Stimulated activated CD4-positive, alpha-beta T cell treated with anti-CD3 and anti-CD28 coated beads, TNF-alpha, amount 100 ng/mL, for 24 hours (primary cell): ENCODE measurements at regions not wholly inside any gene's neighbourhood (a gene's known extent, or its start where the extent isn't known, plus 50 kb on each side); places are given as distances from the start of the nearest gene placed in this dataset.

Experiments
- DNase-seq, 3 experiments: peaks; one replicate each; pipeline ENCODE4 v3.0.0-alpha.2; 2020; ENCODE audit warnings: low read depth in 3 of 3

GRCh38 chr4:112894951-112895350 is 154.5 kb upstream of the ANK2 start:
- no peak for DNase-seq

- DNase-seq: no peak
These were observed 153.4 kb upstream of the ANK2 start for GRCh38 chr4:112895811-112896608.

- no peak for DNase-seq
These were observed 152.8 kb upstream of the ANK2 start for GRCh38 chr4:112896609-112897190.

GRCh38 chr4:112897543-112897942 is 151.9 kb upstream of the ANK2 start:
- no peak for DNase-seq

GRCh38 chr4:112898357-112899141 is 150.9 kb upstream of the ANK2 start:
- DNase-seq: no peak

GRCh38 chr4:112900416-112900815 is 149.0 kb upstream of the ANK2 start:
- DNase-seq: no peak

- no peak for DNase-seq
These were observed 147.5 kb upstream of the ANK2 start for GRCh38 chr4:112901962-112902411.

- DNase-seq: no peak
These were observed 143.7 kb upstream of the ANK2 start for GRCh38 chr4:112905728-112906127.

GRCh38 chr4:112908511-112908910 is 140.9 kb upstream of the ANK2 start:
- DNase-seq: no peak

GRCh38 chr4:112910109-112910736 is 139.2 kb upstream of the ANK2 start:
- DNase-seq: no peak

- DNase-seq: no peak
These were observed 132.6 kb upstream of the ANK2 start for GRCh38 chr4:112916868-112917267.

- no peak for DNase-seq
These were observed 125.9 kb upstream of the ANK2 start for GRCh38 chr4:112923516-112923915.

- DNase-seq: no peak
These were observed 122.6 kb upstream of the ANK2 start for GRCh38 chr4:112926819-112927218.

- no peak for DNase-seq
These were observed 121.9 kb upstream of the ANK2 start for GRCh38 chr4:112927544-112927943.

GRCh38 chr4:112931001-112931400 is 118.5 kb upstream of the ANK2 start:
- DNase-seq: no peak

- no peak for DNase-seq
These were observed 115.7 kb upstream of the ANK2 start for GRCh38 chr4:112933790-112934189.

GRCh38 chr4:112938461-112939058 is 110.9 kb upstream of the ANK2 start:
- no peak for DNase-seq

- DNase-seq: no peak
These were observed 109.6 kb upstream of the ANK2 start for GRCh38 chr4:112939901-112940300.

GRCh38 chr4:112940336-112940735 is 109.1 kb upstream of the ANK2 start:
- no peak for DNase-seq

- no peak for DNase-seq
These were observed 107.4 kb upstream of the ANK2 start for GRCh38 chr4:112942077-112942476.

GRCh38 chr4:112942997-112943396 is 106.5 kb upstream of the ANK2 start:
- no peak for DNase-seq

GRCh38 chr4:112944006-112944405 is 105.4 kb upstream of the ANK2 start:
- no peak for DNase-seq
